Posterior cingulate gyrus (tissue), 11 donors: ENCODE measurements at regions not wholly inside any gene's neighbourhood (a gene's known extent, or its start where the extent isn't known, plus 50 kb on each side); places are given as distances from the start of the nearest gene placed in this dataset.

Source experiments
- DNase-seq, 10 donors: peaks; one replicate each; pipeline versions ENCODE4 v3.0.0 to v3.0.0-alpha.2; 2020 to 2021; ENCODE audit warnings: mixed read lengths in 3 of 10
- intact Hi-C: fragments of 100-400 bp; cut with DNase I; formaldehyde crosslinking; loops from one replicate; pipeline ENCODE4 v1.15.1; 2023

DNA sequence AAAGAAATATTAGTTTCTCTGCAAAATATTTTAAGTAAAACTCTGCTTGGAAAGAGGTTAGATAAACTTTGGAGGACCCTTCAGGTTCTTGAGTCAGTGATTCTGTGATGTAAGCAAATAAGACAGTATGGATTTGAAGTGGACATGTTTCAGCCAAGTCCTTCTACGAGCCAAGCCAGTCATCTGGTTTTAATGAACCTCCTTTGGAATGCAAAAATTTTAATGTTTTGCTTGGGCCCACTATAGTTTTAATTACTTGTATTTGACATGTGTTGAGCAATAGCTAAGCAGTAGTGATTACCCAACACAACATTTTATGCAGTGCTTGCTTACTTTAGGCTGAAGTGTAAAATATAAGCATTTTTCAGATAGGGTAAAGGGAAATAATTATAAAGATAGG lies 296.3 kb upstream of the SEMA3D start:
- intact Hi-C loops, result no loop called here
- DNase-seq, result no peak

DNA sequence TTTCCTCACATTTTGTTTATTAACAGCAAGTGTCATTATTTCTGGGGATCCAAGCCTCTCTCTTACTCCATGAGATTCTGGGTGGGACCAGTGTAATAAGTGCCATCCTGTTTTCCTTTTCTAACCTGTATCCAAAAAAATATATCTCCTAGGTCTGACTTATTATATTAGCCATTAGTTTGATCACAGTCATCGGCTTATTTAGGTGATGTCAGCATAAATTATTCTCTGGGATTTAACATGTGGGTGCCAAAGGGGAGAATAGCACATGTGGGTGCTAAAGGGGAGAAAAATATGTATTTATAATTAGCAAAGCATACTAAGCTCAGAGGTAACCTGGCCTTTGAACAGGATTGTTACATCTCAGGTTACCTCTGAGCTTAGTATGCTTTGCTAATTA lies 293.8 kb upstream of the SEMA3D start:
- intact Hi-C loops, result no loop called here
- DNase-seq, result no peak

DNA sequence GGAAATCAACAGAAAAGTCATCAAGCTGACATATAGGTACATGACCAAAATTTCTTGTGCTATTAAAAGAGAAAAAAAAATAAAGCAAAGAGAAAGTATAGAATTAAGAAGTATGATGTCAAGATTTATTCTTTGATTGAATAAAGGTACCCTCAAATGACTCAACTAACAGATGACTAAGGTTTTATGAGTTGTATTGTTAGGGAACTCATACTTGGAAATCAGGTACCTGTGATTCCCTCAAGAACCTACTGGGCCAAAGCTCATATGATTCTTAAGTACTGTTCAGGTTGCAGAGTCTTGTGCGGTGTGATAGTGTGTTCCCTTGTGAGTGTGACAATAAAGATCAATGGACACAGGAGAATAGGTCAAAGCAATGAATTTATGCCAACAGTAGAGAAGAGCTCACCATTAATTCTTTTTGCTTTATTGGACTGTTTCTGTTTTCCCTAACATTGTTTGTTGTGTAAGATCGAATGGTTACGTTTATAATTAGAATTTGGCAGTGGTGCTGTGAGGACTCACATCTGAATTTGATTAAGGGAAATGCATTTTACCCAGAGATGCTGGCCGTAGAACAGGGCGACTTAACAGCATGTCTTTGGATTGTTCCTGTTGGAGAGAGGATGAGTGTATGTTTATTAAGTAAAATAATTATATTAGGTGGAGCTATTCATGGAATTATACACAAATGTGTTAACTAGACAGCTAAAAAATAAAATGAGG lies 293.2 kb upstream of the SEMA3D start:
- intact Hi-C loops, result no loop called here
- DNase-seq, result no peak

GRCh38 chr7:85478530-85478929 lies 291.7 kb upstream of the SEMA3D start:
- DNase-seq, result no peak
- intact Hi-C loops, result no loop called here

DNA sequence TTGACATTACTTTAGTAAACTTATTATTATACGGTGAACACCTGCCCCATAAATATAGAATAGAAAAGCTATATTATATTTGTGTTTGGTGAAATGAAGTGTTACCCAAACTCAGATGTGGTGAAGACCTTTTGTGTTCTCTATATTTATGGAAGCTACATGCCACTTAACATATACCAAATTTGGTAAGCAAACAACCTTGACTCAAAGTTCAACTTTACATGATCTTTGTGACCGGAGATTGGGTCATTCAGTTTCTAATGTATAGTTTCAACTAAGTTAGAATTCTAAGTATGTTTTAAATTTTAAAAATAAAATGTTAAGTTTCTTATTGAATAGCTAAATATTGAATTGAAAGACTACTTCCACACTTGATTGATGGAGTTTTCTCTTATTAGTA lies 288.6 kb upstream of the SEMA3D start:
- intact Hi-C loops, result no loop called here
- DNase-seq, result no peak

- intact Hi-C loops, result no loop called here
- peak in 1 of 10 donors; percentile 35 for DNase-seq
Observed at GRCh38 chr7:85475071-85475470, 288.2 kb upstream of the SEMA3D start.

DNA sequence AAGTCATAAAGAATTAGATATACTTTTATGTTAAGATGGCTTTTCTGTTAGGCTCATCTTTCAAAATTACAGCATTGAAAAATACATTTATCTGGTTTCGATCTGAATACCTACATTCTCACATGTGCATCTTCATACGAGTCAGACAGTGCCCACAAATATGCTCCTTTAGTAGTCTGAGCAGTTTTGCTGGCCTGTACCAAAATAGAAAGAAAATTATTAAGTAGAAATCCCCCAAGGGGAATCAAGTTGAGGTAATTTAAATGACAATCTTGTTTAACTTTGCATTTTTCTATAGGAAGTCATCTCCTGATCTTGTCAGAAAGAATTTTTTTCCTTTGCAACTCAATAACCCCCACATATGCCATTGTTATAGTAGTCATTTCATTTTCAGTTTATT lies 287.4 kb upstream of the SEMA3D start:
- DNase-seq, result no peak
- intact Hi-C loops, result no loop called here

GRCh38 chr7:85471740-85472139 lies 284.9 kb upstream of the SEMA3D start:
- no peak for DNase-seq

DNA sequence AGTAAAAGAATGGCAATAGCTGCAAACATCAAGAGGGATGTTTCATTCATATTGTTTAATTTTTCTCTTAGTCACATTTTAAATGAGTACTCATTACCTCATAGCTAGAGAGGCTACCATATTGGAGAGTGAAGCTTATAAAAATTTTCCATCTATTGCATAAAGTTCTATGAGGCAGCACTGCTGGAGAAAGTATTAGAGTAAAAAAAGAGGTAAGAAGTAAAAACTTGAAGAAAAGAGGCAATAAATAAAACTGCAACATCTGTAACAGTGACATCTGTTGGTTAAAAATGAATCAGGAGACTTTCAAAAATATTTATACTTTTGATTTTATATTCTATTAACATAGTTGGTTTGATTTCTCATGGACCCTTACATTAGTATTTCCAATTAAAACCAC lies 284.5 kb upstream of the SEMA3D start:
- intact Hi-C loops, result no loop called here
- no peak for DNase-seq

More at GRCh38 chr7:85471740-85472139, 284.9 kb upstream of the SEMA3D start:
- intact Hi-C loops, result no loop called here

GRCh38 chr7:85469446-85470010 lies 282.7 kb upstream of the SEMA3D start:
- intact Hi-C loops, result loop anchor here (10.0 kb wide), 1 partner anchor 285 kb away; the partner anchor contains the start of gene SEMA3D
- DNase-seq, result no peak

GRCh38 chr7:85464042-85464651 lies 277.3 kb upstream of the SEMA3D start:
- no peak for DNase-seq
- intact Hi-C loops, result loop anchor here (10.0 kb wide), 1 partner anchor 279 kb away; the partner anchor contains the start of gene SEMA3D

DNA sequence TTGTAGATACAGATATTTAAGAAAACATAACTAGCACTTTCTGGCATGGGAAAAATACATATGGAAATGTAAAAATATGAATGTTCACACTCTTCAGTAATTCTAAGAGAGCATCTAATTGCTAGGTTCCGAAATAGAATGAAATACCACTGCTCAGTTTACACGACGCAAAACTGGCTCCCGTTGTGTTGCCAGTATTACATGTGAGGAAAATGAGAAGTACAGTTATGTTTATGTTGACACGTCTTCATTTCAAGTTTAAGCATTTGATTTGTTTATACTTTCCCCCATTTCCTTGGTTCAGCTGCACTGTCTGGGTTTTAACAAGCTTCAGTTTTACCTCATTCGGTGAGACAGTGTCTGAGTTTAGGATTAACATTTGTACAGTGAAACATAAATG lies 275.8 kb upstream of the SEMA3D start:
- no peak for DNase-seq
- intact Hi-C loops, result loop anchor here (10.0 kb wide), 1 partner anchor 278 kb away; the partner anchor contains the start of gene SEMA3D

DNA sequence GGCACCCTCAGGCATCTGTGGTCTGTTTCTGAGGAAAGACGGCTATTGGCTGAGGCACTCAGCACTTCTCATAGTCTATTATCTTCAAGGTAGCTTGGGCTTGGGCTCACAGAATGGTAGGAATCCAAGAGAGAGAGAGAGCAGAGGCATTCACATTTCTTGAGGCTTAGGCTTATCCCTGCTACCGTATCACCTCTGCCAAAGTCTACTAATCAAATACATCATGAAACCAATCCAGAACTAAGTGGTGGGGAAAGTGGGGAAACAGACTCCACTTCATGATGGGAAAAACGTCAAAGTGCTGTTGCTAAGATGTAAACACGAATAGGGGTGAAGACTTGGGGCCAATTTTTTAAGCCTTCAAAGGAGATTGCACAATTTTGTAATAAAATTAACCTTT lies 271.1 kb upstream of the SEMA3D start:
- intact Hi-C loops, result loop anchor here (10.0 kb wide), 1 partner anchor 413 kb away; no protein-coding TSS in a partner anchor
- DNase-seq, result no peak

DNA sequence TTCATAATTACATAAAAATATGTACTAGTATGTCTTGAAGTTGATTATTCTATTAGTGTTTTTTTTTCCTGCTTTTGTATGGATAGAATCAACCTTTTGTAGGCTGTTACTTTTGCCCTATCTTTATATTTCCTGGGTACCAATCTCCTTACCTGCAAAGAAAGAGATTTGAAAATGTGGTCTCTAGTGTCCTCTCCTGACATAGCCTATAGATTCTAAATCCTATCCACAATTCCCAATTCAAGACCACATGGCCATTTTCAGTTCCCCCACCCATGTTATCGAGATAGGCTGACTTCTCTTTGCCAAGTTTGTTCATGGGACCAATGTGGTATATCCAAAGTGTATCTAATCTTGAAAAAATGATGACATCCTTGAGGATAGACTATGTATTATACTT lies 269.4 kb upstream of the SEMA3D start:
- intact Hi-C loops, result loop anchor here (10.0 kb wide), 1 partner anchor 411 kb away; no protein-coding TSS in a partner anchor

DNA sequence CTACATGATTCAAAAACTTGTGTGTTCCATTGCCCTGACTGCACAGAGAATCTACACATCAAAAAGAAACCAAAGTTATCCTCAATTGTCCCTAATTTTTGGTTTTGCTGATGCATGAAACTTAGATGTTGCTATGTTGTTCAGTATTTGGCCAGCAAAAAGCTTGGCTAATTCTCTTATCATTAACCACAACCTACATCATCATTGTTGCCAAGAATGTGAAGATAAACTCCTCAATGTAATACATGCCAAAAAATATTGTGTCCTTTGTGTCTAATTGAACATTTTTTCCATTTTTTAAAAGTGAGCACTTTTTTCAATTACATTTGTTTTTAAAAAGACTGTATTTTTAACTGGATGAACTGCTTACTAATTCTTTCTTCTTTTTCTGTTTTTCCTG lies 268.0 kb upstream of the SEMA3D start:
- no peak for DNase-seq
- intact Hi-C loops, result loop anchor here (10.0 kb wide), 1 partner anchor 410 kb away; no protein-coding TSS in a partner anchor

More for the DNA sequence above, 269.4 kb upstream of the SEMA3D start:
- no peak for DNase-seq

DNA sequence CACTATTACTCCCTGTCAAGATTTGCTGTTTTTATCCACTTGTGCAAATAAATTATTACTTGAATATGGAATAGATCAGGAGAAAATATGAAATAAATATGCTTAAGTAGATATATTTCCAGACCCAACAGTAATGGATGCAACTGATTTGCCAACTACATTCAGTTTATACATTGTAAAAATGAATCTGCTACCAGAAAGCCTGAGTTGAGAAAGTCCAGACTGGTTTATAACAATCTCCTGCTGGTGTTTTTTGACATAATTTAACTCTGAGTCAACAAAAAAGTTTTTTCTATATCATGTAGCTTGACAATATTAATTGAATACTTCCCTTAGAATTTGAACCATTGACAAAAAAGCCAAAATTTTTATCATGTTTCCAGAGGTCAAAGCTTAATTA lies 265.8 kb upstream of the SEMA3D start:
- DNase-seq, result no peak

DNA sequence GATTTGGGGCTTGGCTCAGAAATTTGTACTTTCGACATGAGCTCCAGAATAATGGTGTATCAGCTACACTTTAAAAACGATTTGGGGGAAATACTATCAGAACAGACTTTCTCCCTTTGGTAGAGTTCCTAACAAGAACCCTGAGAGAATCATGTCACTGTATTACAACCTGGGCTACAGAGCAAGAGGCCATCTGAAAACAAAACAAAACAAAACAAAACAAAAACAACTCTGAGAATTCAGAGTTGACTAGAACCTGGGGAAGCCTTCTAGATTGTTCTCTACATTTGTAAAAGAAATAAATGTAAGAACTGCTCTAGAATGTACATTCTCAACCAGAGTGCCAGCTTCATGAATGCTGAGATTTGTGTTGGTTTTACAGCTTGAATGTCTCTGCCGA lies 262.6 kb upstream of the SEMA3D start:
- DNase-seq, result no peak
- intact Hi-C loops, result no loop called here

More for the DNA sequence above, 265.8 kb upstream of the SEMA3D start:
- intact Hi-C loops, result loop anchor here (10.0 kb wide), 1 partner anchor 408 kb away; no protein-coding TSS in a partner anchor

DNA sequence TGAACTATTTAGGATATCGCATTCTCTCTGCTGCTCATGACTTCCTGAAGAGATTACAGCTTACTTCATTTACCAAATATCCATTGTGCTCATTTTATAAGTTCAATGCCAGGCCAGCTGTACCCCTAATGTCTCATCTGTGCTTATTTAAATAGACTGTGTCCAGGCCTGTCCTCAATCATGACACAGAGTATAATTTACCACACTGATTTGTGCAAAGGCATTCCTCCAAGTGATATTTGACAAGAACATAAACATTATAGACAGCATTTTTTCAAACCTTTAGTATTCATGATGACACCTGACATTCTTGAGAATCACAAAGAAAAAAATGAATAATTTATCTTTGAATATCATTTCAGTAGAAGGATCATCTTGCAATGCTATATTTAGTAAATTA lies 260.1 kb upstream of the SEMA3D start:
- no peak for DNase-seq
- intact Hi-C loops, result no loop called here

DNA sequence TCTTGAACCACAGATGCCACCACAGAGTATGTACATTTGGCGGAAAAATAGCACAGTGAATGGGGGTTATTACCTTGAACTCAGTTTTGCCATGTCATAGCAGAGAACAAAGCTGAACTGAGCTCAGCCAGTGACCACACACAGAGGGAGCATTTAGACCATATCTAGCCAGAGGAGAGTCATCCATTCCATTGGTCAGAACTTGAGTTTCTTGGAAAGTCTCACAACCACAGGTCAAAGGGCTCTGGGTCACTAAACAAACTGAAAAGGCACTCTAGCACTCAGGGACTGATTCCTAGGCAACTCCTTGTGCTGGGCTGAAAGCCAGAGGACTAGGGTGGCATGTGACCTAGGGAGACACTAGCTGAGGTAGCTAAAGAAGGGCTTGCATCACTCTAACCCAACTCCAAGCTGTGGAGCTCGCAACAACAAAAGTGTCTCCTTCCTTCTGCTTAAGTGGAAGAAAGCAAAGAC lies 239.7 kb upstream of the SEMA3D start:
- DNase-seq, result no peak

DNA sequence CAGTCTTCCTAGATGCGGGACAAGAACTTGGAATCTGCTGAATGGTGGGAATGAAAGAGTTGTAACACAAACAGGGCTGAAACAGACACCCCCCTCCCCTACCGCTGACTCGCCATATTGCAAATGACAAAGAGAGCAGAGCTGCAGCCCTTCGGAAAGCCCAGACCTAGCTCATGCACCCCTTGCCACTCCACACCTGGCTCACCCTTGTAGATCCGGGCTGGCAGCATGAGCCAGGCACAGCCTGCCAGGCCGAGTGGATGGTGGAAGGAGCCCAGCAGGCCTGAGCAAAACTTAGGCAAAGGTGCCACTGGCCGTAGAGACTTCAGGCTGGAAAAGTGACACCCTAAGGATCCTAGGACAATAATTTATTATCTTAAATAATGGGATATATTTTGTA lies 237.4 kb upstream of the SEMA3D start:
- peak in 1 of 10 donors; percentile 71 for DNase-seq
- intact Hi-C loops, result no loop called here

More for the DNA sequence above, 239.7 kb upstream of the SEMA3D start:
- intact Hi-C loops, result no loop called here

DNA sequence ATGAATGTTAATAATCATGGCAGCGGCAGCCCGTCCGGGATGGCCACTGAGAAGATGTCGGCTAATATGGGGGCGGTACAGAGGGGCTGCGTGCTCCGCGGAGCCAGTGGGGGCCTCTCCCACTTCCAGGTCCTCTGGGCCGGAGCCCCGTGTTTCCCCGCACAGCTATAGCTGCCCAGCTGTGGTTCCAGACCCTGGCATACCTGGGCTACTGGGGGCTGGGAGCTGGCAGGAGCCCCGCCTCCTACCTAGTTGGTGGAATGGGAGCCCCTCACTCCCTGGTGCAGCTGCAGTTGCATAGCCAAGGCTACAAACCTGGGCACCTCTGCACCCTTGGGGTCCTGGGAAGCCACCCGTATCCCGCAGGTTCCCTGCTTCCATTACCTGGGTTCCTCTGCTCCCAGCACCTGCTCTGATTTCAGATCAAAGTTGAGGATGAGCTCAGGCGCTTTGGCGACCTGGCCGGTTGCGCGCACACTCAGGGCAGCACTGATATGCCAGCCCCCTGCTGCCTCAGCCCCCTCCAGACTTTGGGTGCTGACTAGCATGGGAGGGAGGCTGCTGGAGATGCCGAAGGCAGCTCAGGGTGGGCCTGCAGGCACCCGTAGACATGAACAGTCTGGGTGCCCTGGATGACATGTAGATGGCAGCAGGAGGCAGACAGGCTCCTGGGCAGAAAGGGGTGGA lies 236.5 kb upstream of the SEMA3D start:
- intact Hi-C loops, result no loop called here
- DNase-seq, result peak in 3 of 10 donors; percentile 57 to 62 (median 59)
